ENCODE measurements at regions not wholly inside any gene's neighbourhood (a gene's known extent, or its start where the extent isn't known, plus 50 kb on each side); places are given as distances from the start of the nearest gene placed in this dataset.

- Histone ChIP-seq H3K79me2 (ENCODE audit: control insufficient read depth, insufficient read depth, low read length) (no peaks in the 10 kb centered on the region), H3K4me1 (ENCODE audit: control insufficient read depth, extremely low read depth, insufficient read depth, low read length) (peaks cover 4% of the 10 kb centered on the region), H3K9me3 (replicated peaks; ENCODE audit: control insufficient read depth, insufficient read depth, low read length) (no peaks in the 10 kb centered on the region), H2AFZ (ENCODE audit: low read depth, low read length) (no peak overlapping the region), H3K4me2 (ENCODE audit: insufficient read depth, low read length) (no peak overlapping the region), H3K27ac (ENCODE audit: insufficient read depth, low read depth, low read length) (no peak overlapping the region), H3K4me3 (replicated peaks in 1 of 3; ENCODE audit: insufficient read depth in 1 of 3, low read depth in 1 of 3, low read length in 3 of 3) (no peak overlapping the region), H4K20me1 (replicated peaks; ENCODE audit: control insufficient read depth, extremely low read depth, insufficient read depth, low read length) (no peaks in the 10 kb centered on the region), H3K9me1 (replicated peaks; ENCODE audit: control insufficient read depth, extremely low read depth, insufficient read depth, low read length) (no peaks in the 10 kb centered on the region), H3K36me3 (ENCODE audit: control insufficient read depth in 2 of 2, extremely low read depth in 1 of 2, insufficient read depth in 2 of 2, low read length in 2 of 2) (no peaks in the 10 kb centered on the region), H3K27me3 (ENCODE audit: control insufficient read depth in 2 of 2, insufficient read depth in 2 of 2, low read length in 2 of 2) (no peaks in the 10 kb centered on the region), H3K9ac (replicated peaks; ENCODE audit: extremely low read depth, insufficient read depth, low read length) (no peak overlapping the region)
- BruUV-seq (replicated peaks), result no TSS peak
- dilution Hi-C loops (cut with MboI; ENCODE audit: extremely low pct_ligation_motif_present, low sequenced_read_pairs) (no loop called here), intact Hi-C loops (cut with micrococcal nuclease) (no loop called here)
- ChIA-PET CTCF (no interaction called here), POLR2A (no interaction called here)
- no peak for DNase-seq (ENCODE audit: low read depth, low spot score)
- no peak for FAIRE-seq
- TF ChIP-seq MAX (IDR thresholded peaks at IDR 0.05; ENCODE audit: insufficient read depth, insufficient read length), result no peak
- no peak for TF ChIP-seq POLR2AphosphoS5 (IDR thresholded peaks at IDR 0.05; ENCODE audit: insufficient read depth, low read depth, low read length)
- TF ChIP-seq JUN (IDR thresholded peaks at IDR 0.05; ENCODE audit: borderline replicate concordance, insufficient read depth, insufficient read length, low read depth), result no peak
- no peak for TF ChIP-seq POLR2A (IDR thresholded peaks at IDR 0.05; ENCODE audit: low read depth, low read length)
- TF ChIP-seq EZH2 (IDR thresholded peaks at IDR 0.05; ENCODE audit: borderline replicate concordance, low read depth, low read length, severe bottlenecking), result no peak
- TF ChIP-seq MYC (IDR thresholded peaks at IDR 0.05; ENCODE audit: low read depth, low read length), result no peak
- no peak for TF ChIP-seq CTCF (IDR thresholded peaks at IDR 0.05; ENCODE audit: extremely low read depth in 1 of 2, insufficient read depth in 1 of 2, low read depth in 1 of 2, low read length in 2 of 2)
- no peak for TF ChIP-seq FOS (IDR thresholded peaks at IDR 0.05; ENCODE audit: borderline replicate concordance, insufficient read depth, low read length)
- TF ChIP-seq GATA2 (IDR thresholded peaks at IDR 0.05; ENCODE audit: insufficient read depth, insufficient read length, low read depth, low read length), result no peak
Measured at GRCh38 chr10:129253161-129253864, 213.7 kb upstream of the MGMT start.
